SK-N-SH treated with all-trans-retinoic acid at 6 μM for 48 hours (cell line): ENCODE measurements at regions not wholly inside any gene's neighbourhood (a gene's known extent, or its start where the extent isn't known, plus 50 kb on each side); places are given as distances from the start of the nearest gene placed in this dataset.

Experiments
- ARNTL ChIP-seq: fragments of 450-650 bp; formaldehyde crosslinking; IDR thresholded peaks from 2 replicates; pipeline ENCODE4 v1.5.0; 2020; ENCODE audit warnings: low read depth, mild to moderate bottlenecking, moderate library complexity, borderline replicate concordance
- CREB5 ChIP-seq: fragments of 250-450 bp; sonication (Bioruptor Pico); IDR thresholded peaks from 2 replicates; pipeline ENCODE4 v1.5.1; 2020; ENCODE audit warnings: low read depth, mild to moderate bottlenecking, moderate library complexity
- CSDC2 ChIP-seq: fragments of 250-450 bp; sonication (Bioruptor Pico); IDR thresholded peaks from 2 replicates; pipeline ENCODE4 v1.5.0; 2020; ENCODE audit warnings: mild to moderate bottlenecking, moderate library complexity
- CSRNP3 ChIP-seq: fragments of 250-450 bp; sonication (Bioruptor Pico); IDR thresholded peaks from 2 replicates; pipeline ENCODE4 v1.5.1; 2021; ENCODE audit warnings: mild to moderate bottlenecking, moderate library complexity
- ESRRG ChIP-seq: fragments of 250-450 bp; sonication (Bioruptor Pico); IDR thresholded peaks from 2 replicates; pipeline ENCODE4 v1.6.1; 2021; ENCODE audit warnings: mild to moderate bottlenecking
- OSR1 ChIP-seq: fragments of 250-450 bp; sonication (Bioruptor Pico); IDR thresholded peaks from 2 replicates; pipeline ENCODE4 v1.8.0; 2022; ENCODE audit warnings: moderate library complexity, mild to moderate bottlenecking, inconsistent platforms
- PATZ1 ChIP-seq: fragments of 250-450 bp; sonication (Bioruptor Pico); IDR thresholded peaks from 2 replicates; pipeline ENCODE4 v1.8.0; 2020; ENCODE audit warnings: mild to moderate bottlenecking, moderate library complexity, borderline replicate concordance
- RARB ChIP-seq: fragments of 250-450 bp; sonication (Bioruptor Pico); IDR thresholded peaks from 2 replicates; pipeline ENCODE4 v1.8.0; 2021; ENCODE audit warnings: mild to moderate bottlenecking, moderate library complexity
- SNAI2 ChIP-seq: fragments of 250-450 bp; sonication (Bioruptor Pico); IDR thresholded peaks from 2 replicates; pipeline ENCODE4 v1.5.0; 2020; ENCODE audit warnings: mild to moderate bottlenecking, moderate library complexity
- TOX ChIP-seq: fragments of 250-450 bp; sonication (Bioruptor Pico); IDR thresholded peaks from 2 replicates; pipeline ENCODE4 v1.8.0; 2021; ENCODE audit warnings: mild to moderate bottlenecking, moderate library complexity, borderline replicate concordance
- TSHZ2 ChIP-seq: fragments of 250-450 bp; sonication (Bioruptor Pico); IDR thresholded peaks from 2 replicates; pipeline ENCODE4 v1.5.0; 2020; ENCODE audit warnings: mild to moderate bottlenecking, moderate library complexity
- ZC3H10 ChIP-seq: fragments of 250-450 bp; sonication (Bioruptor Pico); IDR thresholded peaks from 2 replicates; pipeline ENCODE4 v1.5.1; 2021; ENCODE audit warnings: mild to moderate bottlenecking, moderate library complexity
- ZFP3 ChIP-seq: fragments of 250-450 bp; sonication (Bioruptor Pico); IDR thresholded peaks from 2 replicates; pipeline ENCODE4 v1.5.0; 2020; ENCODE audit warnings: mild to moderate bottlenecking, moderate library complexity
- ZFP30 ChIP-seq: fragments of 450-650 bp; formaldehyde crosslinking; IDR thresholded peaks from 2 replicates; pipeline ENCODE4 v1.5.0; 2022; ENCODE audit warnings: mild to moderate bottlenecking, moderate library complexity

GRCh38 chr3:124584552-124585391 is 145.5 kb upstream of the UMPS start:
- TF ChIP-seq RARB (no peak), SNAI2 (CRISPR knock-in tag) (no peak), OSR1 (CRISPR knock-in tag) (no peak), TSHZ2 (CRISPR knock-in tag) (no peak), PATZ1 (CRISPR knock-in tag) (no peak), ESRRG (CRISPR knock-in tag) (no peak), TOX (CRISPR knock-in tag) (no peak), ZFP3 (no peak), ARNTL (no peak), ZFP30 (CRISPR knock-in tag) (no peak), CSDC2 (no peak), CREB5 (CRISPR knock-in tag) (no peak), CSRNP3 (no peak), ZC3H10 (CRISPR knock-in tag) (no peak)
